Ureter (tissue), 1 donor: ENCODE measurements at regions not wholly inside any gene's neighbourhood (a gene's known extent, or its start where the extent isn't known, plus 50 kb on each side); places are given as distances from the start of the nearest gene placed in this dataset.
"Not testable (repeated sequence)": the region's sequence is repeated elsewhere in the genome, so short reads cannot be mapped to it uniquely, and the experiment has no call there.

Experiments
- DNase-seq: peaks from one replicate; pipeline ENCODE4 v3.0.0-alpha.2; 2020; ENCODE audit warnings: low spot score
- donor health status: DM: yes; HTN: yes; CAD: no.

DNA sequence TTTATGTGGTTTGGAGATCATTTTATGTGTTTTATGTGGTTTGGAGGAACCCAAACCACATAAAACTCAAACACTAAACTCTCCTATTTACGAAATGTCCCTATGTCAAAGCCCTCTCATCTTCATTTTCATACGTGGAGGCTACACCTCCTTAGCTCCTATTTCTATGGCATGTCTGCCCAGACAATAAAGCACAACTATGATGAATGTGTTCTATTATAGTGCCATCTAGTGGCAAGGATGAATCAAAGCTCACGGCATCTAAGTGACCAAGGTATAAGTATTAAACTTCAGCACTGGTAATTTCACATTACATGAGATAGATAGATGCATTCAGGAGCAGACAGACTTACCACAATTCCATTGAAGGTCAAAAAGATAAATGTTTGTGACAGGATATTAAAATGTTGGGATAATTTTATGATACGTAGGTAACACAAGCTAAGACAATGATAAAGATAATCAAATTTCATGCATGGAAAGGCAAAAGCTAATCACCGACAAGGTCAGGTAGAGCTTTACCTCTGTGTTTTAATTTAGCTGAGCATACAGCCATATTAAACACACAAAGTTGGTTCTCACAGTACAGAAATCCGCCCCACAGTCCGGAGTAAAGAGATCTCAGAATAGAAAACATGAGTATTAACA lies 130.6 kb upstream of the FHIT start:
- DNase-seq = no peak

DNA sequence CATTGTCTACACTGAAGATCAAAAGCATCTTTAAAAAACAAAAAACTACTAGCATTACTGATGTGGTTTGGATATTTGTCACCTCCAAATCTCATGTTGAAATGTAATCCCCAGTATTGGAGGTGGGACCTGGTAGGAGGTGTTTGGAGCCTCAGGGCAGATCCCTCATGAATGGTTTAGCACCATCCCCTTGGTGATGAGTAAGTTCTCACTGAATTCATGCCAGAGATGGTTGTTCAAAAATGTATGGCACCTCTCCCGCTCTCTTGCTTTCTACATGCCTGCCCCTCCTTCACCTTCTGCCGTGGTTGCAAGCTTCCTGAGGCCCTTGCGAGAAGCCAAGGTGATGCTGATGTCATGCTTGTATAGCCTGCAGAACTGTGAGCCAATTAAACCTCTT lies 136.6 kb upstream of the FHIT start:
- DNase-seq = no peak

DNA sequence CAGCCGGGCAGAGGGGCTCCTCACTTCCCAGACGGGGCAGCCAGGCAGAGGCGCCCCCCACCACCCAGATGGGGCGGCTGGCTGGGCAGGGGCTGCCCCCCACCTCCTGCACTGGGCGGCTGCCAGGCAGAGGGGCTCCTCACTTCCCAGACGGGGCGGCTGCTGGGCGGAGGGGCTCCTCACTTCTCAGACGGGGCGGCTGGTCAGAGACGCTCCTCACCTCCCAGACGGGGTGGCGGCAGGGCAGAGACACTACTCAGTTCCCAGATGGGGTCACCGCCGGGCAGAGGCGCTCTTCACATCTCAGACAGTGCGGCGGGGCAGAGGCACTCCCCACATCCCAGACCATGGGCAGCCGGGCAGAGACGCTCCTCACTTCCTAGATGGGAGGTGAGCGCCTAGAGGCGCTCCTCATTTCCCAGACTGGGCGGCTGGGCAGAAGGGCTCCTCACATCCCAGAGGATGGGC lies 142.3 kb upstream of the FHIT start:
- not testable (repeated sequence) for DNase-seq

DNA sequence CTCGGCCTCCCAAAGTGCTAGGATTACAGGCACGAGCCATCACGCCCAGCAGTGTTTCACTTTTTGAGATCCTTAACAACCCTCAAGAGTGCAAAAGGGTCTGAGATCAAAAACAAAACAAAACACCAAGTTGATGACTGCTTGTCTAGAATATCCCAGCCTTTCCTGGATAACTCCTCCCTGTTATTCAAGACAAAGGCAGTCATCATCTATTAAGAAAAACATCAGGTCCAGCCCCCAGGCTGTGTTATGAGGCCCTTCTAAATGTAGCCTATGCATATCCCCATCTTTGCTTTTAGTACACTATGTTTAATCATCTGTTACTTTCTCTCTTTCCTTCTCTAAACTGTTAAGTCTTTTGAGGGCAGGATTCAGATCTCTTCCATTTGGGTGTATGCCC lies 150.1 kb upstream of the FHIT start:
- DNase-seq = no peak

DNA sequence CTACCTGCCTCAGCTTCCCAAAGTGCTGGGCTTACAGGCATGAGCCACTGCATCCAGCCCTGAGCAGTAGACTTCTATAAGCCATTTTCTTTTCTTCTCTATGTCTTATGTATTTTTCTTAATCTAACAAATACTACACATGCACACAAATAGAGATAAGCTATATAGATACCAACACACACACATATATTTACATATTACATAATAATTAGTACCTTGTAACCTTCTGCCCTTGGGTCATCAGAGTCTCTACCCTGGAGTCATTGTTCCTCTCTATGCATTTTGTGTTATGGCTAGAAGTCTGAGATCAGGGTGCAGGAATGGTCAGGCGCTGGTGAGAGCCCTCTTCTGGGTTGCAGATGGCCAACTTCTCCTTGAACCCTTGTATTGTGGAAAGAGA lies 154.0 kb upstream of the PTPRG start:
- no peak for DNase-seq

DNA sequence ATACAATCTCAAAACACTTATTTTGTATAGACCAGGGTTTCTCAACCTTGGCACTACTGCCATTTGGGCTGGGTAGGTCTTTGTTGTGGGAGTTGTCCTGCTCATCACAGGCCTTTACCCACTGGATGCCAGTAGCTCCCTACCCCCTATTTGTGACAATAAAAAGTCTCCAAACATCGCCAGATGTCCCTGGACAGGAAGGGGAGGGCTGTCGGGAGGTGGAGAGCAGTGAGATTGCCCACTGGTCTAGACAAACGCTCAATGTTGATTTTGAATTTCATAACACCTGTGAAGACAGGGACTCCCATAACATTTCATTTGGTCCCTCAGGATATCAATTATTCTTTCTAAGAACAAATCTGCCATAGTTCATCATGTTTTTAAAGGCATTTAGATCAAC lies 151.7 kb upstream of the PTPRG start:
- no peak for DNase-seq

DNA sequence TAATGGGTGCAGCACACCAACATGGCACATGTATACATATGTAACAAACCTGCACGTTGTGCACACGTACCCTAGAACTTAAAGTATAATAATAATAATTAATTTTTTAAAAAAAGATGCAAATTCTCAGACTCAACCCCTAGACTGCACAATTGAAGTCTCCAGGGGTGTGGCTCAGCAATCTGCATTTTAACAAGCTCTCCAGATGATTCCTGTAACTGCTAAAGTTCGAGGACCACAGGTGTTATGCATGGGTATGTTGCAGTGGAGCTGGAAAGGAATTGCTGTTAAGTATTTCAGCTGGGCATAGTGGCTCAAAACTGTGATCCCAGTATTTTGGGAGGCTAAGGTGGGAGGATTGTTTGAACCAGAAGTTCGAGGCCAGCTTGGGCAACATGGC lies 151.0 kb upstream of the PTPRG start:
- not testable (repeated sequence) for DNase-seq

DNA sequence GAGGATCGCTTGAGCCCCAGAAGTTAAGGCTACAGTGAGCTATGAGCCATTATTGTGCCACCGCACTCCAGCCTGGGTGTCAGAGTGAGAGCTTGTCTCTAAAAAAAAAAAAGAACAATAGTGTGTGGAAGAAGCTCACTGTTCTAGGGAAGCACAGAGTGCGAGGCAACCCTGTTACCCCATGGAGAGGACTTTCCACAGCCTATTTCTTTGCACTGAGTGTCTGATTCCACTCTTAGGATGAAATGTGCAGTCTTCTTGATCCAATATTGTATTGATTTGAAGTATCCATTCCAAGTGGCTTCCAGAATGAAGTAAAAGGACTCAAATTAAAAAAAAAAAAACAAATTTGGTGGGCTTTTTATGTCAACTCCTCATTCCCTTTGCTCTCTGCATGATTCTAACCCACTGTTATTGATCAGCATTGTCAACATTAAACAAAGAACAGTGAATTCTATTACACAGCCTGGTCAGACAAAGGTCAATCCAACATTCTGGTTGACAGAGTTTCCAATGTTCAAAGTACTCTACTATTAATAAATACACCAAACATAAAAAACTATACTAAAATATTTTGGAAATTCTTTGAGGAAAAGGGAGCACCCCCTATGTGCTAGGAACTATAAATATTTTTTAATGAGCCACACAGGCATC lies 150.2 kb upstream of the PTPRG start:
- no peak for DNase-seq

DNA sequence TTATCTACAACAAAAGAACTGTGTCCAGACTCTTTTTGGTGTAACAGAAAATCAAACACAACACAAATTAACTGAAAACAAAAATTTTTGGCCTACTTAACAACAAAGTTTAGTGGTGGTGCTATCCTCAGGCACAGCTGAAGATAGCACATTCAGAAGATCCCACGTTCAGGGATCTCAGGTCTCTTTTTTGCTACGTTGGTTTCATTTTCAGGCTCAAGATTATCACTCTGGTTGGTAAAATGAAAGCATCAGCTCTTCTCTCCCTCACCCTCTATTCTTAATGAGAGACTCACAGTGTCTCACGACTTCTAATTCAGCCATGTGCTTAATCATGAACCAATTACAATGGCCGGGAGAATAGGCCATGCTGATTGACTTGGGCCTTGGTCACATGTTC lies 146.9 kb upstream of the PTPRG start:
- DNase-seq = no peak

DNA sequence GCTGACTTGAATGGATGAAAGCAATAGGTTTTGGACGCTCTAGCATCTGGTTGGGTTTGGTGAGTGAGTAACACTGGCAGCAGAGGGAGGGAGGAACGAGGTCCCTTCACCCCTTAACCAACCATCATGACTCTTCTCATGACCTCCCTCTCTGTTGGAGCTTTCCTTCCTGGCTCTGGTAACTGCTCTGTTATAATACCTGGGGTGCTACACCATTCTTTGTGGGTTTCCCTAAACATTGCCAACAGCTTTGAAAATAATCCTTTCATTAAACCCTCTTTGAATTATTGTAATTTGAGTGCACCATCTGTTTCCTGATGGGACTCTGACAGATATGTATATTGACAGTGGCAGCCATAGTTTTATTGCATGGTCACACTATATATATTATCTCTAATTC lies 146.2 kb upstream of the PTPRG start:
- no peak for DNase-seq

DNA sequence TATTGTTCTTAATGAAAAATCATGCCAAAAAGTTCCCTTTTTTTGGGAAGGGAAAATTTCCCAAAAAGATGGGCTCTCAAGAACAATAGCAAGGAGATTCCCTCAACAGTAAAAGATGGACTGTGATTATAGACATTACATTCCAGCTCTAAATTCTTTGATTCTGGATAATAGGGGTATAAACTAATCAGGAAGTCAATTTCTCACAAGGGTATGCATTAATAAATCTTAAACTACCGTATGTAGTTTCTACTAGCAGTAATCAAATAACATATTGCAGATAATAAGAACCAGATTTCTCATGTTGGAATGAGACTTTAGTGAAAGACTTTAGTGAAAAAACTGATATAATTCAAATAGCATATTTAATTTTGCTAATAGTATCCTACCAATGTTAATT lies 144.8 kb upstream of the PTPRG start:
- no peak for DNase-seq

DNA sequence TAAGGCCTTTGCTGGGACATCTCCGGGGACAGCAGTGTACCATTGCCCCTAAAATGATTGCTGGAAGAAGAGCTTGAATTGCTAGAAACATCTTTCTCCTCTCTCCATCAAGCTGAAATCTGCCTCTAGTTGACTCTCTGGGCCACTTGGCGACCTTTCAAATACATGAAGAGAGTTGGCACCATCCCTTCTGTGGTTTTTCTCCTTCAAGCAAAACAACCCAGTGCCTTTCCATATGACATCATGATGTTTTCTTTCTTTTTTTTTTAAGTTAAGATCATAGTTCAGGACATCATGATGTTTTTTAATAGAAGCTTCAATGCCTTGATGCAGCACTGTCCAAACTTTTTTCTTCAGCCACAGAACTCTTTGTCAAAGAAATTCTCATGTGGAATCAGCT lies 144.0 kb upstream of the PTPRG start:
- DNase-seq = no peak

DNA sequence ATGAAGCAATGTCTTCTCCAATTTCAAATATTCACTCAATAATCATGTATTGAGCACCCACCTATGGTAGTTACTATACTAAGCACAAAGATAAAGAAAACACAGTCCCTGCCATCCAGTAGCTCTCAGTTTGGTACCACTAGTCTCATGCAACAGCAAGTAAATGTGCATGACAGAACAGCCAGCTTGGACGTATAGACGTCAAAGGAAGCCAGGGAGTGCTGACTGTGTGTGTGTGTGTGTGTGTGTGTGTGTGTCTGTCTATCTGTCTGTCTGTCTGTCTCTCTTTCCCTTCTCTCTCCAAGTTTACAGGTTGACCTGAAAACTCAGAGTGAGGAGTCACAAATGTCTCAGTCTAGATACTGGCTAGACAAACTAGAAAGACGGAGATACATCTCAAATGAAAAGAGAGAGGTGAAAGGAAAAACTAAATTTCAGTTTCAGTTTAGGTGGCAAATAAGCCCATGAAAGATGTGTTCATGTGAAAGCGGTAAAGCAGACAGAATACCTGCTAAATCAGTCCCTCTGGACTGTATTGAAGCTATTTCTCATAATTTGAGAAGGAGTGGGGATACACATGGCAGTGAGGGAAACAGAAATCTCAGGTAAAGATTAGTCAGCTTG lies 141.1 kb upstream of the PTPRG start:
- no peak for DNase-seq

DNA sequence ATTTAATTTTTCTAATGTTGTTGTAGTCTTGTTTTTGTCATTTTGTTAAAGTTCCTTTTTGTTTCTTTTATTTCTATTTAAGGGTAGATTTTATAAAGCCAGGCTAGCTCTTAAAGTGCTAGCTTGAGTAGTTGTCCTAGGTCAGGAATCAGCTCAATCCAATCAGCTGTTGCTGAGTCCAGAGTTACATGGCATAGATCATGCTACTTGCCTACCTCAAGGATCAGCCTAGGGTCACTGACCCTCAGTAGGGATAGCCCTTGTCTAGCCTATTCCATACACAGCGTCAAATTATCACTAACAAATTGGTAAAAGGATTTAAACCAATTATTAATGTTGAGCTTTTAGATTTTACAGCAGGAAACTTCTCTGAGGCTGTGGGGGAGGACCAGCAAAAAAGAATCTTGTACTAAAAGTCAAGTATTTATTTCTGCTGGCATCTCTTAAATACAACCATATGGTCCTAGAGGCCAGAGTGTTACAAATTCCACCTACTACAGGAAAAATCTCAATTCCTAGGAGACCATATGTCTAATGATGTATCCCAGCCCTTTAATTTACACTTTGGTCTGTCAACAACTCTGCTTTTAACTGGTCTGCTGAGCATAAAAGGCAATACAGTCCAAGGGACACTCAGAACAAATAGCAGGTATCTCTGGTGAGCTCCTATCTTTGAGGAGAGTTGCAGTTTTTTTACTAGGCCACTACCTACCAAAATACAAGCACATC lies 138.3 kb upstream of the PTPRG start:
- no peak for DNase-seq

DNA sequence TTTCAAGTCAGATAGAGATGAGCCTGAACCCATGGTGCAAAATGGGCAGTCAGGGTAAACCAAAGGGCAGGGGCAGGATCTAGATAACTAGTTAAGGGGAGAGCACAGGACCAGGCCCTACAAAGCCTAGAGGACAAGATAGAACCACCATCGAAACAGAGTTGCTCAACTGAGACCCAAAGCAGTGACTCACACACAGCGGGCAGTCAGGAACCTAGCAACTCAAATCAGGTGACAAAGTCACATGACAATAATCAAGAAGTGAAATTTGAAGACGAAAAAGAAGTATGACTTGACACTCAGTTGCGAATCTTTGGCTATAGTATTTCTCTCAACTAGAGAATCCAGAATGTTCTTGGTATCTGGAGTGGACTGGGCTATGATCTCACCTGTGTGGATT lies 136.0 kb upstream of the PTPRG start:
- no peak for DNase-seq

DNA sequence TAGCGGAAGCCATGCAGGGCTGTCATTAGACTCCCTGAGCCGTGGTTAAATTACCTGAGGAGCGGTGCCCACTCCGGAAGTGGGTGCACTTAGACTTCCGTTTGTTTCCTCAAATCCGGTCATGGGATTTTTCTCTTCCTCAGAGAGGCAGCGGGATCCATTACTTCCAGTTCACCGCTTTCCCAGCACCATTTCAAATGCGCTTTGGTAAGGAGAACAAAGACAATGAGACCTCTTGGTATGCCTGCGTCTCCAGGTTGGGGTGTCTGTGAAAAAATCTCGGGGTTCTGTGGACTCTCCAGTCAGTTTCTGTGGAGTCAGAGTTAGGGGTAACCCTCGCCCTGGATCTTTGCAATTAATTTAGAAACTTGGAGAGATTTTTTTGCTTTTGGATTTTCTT lies 132.3 kb upstream of the PTPRG start:
- no peak for DNase-seq

DNA sequence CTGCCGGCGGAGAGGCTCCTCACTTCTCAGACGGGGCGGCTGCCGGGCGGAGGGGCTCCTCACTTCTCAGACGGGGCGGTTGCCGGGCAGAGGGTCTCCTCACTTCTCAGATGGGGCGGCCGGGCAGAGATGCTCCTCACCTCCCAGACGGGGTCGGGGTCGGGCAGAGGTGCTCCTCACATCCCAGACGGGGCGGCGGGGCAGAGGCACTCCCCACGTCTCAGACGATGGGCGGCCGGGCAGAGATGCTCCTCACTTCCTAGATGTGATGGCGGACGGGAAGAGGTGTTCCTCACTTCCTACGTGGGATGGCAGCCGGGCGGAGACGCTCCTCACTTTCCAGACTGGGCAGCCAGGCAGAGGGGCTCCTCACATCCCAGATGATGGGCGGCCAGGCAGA lies 126.5 kb upstream of the PTPRG start:
- not testable (repeated sequence) for DNase-seq

DNA sequence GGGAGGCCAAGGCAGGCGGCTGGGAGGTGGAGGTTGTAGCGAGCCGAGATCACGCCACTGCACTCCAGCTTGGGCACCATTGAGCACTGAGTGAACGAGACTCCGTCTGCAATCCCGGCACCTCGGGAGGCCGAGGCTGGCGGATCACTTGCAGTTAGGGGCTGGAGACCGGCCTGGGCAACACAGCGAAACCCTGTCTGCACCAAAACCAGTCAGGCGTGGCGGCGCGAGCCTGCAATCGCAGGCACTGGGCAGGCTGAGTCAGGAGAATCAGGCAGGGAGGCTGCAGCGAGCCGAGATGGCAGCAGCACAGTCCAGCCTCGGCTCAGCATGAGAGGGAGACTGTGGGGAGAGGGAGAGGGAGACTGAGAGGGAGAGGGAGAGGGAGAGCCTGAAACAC lies 126.0 kb upstream of the PTPRG start:
- not testable (repeated sequence) for DNase-seq

DNA sequence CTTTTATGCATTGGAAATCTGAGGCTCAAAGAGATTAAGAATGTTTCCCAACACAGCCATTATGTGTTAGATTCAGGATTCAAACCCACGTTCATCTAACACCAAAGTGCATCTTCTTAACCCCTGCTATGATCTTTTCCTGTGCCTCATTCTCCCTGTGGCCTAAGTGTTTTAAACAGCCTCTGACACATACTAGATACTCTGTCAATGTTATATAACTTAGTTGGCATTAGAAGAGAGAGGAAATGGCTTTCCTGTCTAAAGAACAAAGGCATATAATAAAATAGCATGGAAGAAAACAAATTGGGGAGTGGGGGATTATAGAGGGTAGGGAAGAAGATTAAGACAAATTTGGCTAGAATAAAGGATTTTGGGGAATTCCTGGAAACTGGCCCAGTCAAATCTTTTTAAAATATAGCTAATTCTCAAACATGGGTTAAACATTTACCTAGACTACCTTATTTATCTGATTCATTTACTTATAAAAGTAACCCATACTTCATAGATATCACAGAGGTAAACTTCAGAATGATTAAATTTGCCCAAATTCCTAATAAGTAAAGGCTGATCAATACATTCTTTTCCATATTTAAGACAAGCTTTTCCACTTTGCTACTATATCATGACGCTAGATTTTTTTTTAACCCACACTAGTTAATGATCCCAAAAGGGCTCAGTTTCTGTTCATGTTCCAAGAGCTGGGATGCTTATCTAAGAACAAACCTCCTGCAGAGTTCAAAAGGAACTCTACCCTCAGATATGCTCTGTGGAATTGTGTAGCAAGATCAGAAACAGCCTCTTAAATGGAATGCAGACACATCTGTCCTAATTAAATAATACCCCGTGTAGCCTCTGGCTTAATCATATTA lies 122.9 kb upstream of the PTPRG start:
- DNase-seq = no peak

DNA sequence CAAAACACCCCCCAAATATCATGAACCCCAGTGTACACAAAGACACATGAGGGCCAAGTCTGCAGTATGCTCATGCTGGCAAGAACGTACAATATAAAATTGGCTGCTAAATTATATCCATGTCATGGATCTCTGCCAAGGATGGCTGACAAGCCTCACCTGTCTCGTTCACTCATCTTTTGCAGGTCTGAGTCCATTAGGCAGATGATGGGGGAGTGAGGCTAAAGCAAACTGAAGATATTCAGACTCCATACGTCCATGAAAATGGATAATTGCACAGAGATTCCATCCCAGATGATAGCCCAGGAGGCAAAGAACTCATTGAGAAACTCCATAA lies 122.3 kb upstream of the PTPRG start:
- DNase-seq = no peak

DNA sequence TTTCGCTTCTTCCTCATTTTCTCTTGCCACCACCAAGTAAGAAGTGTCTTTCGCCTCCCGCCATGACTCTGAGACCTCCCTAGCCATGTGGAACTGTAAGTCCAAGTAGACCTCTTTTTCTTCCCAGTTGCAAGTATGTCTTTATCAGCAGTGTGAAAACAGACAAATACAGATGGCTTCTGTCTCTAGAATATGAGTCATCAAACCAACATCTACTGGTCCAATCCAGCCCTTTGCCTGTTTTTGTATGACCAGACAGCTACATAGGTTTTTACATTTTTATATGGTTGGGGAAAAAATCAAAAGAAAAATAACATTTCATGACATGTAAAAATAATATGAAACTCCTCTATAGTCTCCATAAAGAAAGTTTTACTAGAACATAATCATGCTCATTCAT lies 118.7 kb upstream of the PTPRG start:
- no peak for DNase-seq

DNA sequence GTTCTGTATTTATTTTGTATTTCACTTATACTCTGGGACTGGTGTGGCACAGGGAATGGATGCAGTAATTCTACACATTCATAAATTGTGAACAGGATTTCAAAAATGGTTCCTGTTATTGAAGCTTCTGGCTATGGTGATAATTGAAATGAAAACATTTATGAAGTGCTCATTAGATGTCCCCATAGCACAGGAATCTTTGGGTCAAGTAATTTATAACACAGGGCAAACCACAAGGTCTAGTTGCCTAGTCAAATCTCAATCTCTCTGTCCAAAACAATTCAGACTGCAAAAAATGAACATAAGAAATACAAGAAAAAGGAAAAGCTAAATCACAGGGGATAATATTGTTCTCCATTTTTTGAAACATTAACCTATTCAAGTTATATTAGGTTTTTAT lies 117.5 kb upstream of the PTPRG start:
- DNase-seq = no peak
